ENCODE measurements at regions not wholly inside any gene's neighbourhood (a gene's known extent, or its start where the extent isn't known, plus 50 kb on each side); places are given as distances from the start of the nearest gene placed in this dataset.

- TF ChIP-seq CTCF (IDR thresholded peaks at IDR 0.05) (no peak), POLR2A (IDR thresholded peaks at IDR 0.05) (no peak)
Observed at GRCh38 chr22:22432479-22432878, 76.1 kb downstream of the ZNF280B start.
